ENCODE measurements at regions not wholly inside any gene's neighbourhood (a gene's known extent, or its start where the extent isn't known, plus 50 kb on each side); places are given as distances from the start of the nearest gene placed in this dataset.

DNA sequence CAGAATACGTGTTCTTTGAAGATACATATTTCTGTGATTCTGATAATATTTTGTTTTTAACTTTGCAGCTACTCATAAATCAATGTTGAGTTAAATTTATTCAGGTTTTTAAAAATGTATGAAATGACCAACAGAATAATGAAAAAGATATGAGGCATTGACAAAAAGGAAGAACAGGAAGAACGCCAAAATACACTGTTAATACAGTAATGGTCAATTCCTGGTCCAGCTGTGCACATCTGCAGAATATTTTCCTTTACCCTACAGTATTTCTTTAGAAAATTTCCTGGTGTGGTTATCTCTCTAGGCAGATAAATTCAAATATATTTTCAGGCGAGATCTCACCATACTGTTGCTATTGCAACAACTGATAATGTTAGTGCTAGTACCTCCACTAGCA lies 203.2 kb upstream of the DGKB start:
- FAIRE-seq = no peak
- H3K4me3 ChIP-seq (ENCODE audit: low read depth in 1 of 3, low read length in 3 of 3) = no peak overlapping the region
- no peak overlapping the region for H3K27ac ChIP-seq (ENCODE audit: low read depth in 1 of 3, low read length in 2 of 3)
- 68 to 79% (median 72%) methylated on average over 3 of the region's 3 CpGs for WGBS, 3 donors
- DNase-seq = no peak
- H3K36me3 ChIP-seq (ENCODE audit: control insufficient read depth in 3 of 3, insufficient read depth in 2 of 3, low read depth in 1 of 3, low read length in 3 of 3) = no peaks in the 10 kb centered on the region
- H3K27me3 ChIP-seq (ENCODE audit: control insufficient read depth in 3 of 3, insufficient read depth in 3 of 3, low read length in 3 of 3) = no peaks in the 10 kb centered on the region
- H3K9me3 ChIP-seq (ENCODE audit: control insufficient read depth in 2 of 2, insufficient read depth in 1 of 2, low read depth in 1 of 2, low read length in 1 of 2) = no peaks in the 10 kb centered on the region
- H3K4me1 ChIP-seq (ENCODE audit: control insufficient read depth in 3 of 3, insufficient read depth in 2 of 3, low read depth in 1 of 3, low read length in 2 of 3) = no peaks in the 10 kb centered on the region

DNA sequence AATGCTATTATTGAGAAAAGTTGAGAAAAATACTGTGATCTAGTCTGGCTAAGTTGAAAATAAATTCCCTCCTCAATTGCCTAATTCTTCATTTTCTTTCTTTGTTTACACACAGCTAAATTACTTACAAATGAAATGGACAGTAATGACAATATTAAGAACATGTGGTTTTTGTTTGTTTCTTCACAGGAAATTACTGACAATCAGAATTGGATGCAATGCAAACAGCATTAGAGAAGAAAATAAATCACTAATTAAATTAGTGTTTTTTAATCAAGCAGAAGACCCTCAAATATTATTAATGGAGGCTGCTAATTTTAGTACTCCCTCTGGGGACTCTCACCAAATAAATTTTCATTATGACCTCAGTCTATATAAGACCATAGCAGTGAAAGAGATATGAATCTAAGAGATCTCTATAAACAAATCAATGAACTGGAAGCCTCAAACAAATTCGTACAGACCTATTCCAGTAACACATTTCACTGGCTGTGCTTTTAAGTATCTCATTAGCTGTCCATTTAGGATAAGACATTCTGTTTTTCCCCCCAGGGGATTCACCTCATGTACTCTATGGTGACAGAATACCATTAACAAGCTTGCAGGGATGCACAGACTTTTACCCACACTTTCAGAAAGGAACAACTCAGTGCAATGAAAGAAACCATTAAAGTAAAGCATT lies 202.0 kb upstream of the DGKB start:
- no peak overlapping the region for H3K4me3 ChIP-seq (ENCODE audit: low read depth in 1 of 3, low read length in 3 of 3)
- H3K4me1 ChIP-seq (ENCODE audit: control insufficient read depth in 3 of 3, insufficient read depth in 2 of 3, low read depth in 1 of 3, low read length in 2 of 3) = no peaks in the 10 kb centered on the region
- H3K27me3 ChIP-seq (ENCODE audit: control insufficient read depth in 3 of 3, insufficient read depth in 3 of 3, low read length in 3 of 3) = no peaks in the 10 kb centered on the region
- FAIRE-seq (no peak), DNase-seq (no peak)
- WGBS, 3 donors = 29 to 44% (median 32%) methylated on average over 1 of the region's 1 CpG
- no peaks in the 10 kb centered on the region for H3K36me3 ChIP-seq (ENCODE audit: control insufficient read depth in 3 of 3, insufficient read depth in 2 of 3, low read depth in 1 of 3, low read length in 3 of 3)
- no peak overlapping the region for H3K27ac ChIP-seq (ENCODE audit: low read depth in 1 of 3, low read length in 2 of 3)
- no peaks in the 10 kb centered on the region for H3K9me3 ChIP-seq (ENCODE audit: control insufficient read depth in 2 of 2, insufficient read depth in 1 of 2, low read depth in 1 of 2, low read length in 1 of 2)

DNA sequence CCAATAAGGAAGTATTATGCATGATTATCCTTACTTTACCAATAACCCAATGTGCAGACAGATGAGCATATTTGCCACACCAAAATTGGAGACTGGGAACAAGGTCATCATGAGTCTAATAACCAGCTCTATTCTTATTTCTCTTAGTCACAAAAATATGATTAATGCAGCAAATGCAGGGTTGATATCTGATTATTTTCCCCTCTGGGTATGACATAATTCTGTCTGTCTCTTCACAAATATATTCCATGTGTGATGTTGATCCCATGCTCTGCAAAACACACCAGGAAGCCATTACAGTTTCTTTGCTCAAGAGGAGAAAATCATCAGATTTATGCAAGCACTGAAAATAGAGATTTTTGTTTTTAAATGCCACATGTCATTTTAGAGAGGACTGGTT lies 196.5 kb upstream of the DGKB start:
- Histone ChIP-seq H3K9me3 (ENCODE audit: control insufficient read depth in 2 of 2, insufficient read depth in 1 of 2, low read depth in 1 of 2, low read length in 1 of 2) (no peaks in the 10 kb centered on the region), H3K4me1 (ENCODE audit: control insufficient read depth in 3 of 3, insufficient read depth in 2 of 3, low read depth in 1 of 3, low read length in 2 of 3) (no peaks in the 10 kb centered on the region), H3K27ac (ENCODE audit: low read depth in 1 of 3, low read length in 2 of 3) (no peak overlapping the region), H3K4me3 (ENCODE audit: low read depth in 1 of 3, low read length in 3 of 3) (no peak overlapping the region), H3K36me3 (ENCODE audit: control insufficient read depth in 3 of 3, insufficient read depth in 2 of 3, low read depth in 1 of 3, low read length in 3 of 3) (no peaks in the 10 kb centered on the region), H3K27me3 (ENCODE audit: control insufficient read depth in 3 of 3, insufficient read depth in 3 of 3, low read length in 3 of 3) (no peaks in the 10 kb centered on the region)
- no peak for DNase-seq
- FAIRE-seq = no peak

DNA sequence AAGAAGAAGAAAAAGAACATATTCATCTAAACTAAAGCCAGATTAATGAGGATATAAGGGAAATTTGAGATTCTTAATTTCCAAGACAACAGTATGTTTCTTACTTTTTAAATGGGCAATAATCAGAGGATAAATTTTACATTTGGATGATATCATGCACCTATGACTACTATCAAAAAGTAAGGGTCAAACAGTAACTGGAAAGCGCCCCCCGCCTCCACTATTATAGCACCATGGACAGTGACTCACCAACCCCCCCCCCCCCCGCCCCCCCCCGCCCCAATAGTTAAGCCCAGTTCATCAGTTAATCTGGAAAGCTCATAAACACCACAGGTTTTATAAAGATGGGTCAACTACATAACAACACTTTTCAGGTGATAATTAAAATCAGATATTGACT lies 194.3 kb upstream of the DGKB start:
- no peaks in the 10 kb centered on the region for H3K27me3 ChIP-seq (ENCODE audit: control insufficient read depth in 3 of 3, insufficient read depth in 3 of 3, low read length in 3 of 3)
- H3K36me3 ChIP-seq (ENCODE audit: control insufficient read depth in 3 of 3, insufficient read depth in 2 of 3, low read depth in 1 of 3, low read length in 3 of 3) = no peaks in the 10 kb centered on the region
- DNase-seq (no peak), FAIRE-seq (no peak)
- 51 to 73% (median 51%) methylated on average over 4 of the region's 4 CpGs for WGBS, 3 donors
- no peak overlapping the region for H3K27ac ChIP-seq (ENCODE audit: low read depth in 1 of 3, low read length in 2 of 3)
- H3K4me1 ChIP-seq (ENCODE audit: control insufficient read depth in 3 of 3, insufficient read depth in 2 of 3, low read depth in 1 of 3, low read length in 2 of 3) = no peaks in the 10 kb centered on the region
- H3K4me3 ChIP-seq (ENCODE audit: low read depth in 1 of 3, low read length in 3 of 3) = no peak overlapping the region
- H3K9me3 ChIP-seq (ENCODE audit: control insufficient read depth in 2 of 2, insufficient read depth in 1 of 2, low read depth in 1 of 2, low read length in 1 of 2) = no peaks in the 10 kb centered on the region

DNA sequence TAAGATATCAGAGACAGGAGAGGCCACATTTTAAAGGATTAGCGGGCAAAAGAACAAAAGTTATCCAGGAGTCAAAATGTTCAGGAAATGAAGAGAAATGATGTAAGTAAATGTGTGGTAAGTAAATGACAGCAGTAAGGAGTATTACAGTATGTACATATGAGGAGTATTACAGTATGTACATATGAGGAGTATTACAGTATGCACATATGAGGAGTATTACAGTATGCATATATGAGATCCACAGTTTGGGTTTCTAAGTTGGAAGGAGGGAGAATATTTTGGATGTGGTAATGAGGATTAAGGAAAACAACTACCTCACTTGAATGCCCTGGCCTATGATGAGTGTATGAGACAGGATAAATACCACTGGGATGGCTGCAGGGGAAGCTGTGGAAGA lies 192.4 kb upstream of the DGKB start:
- H3K36me3 ChIP-seq (ENCODE audit: control insufficient read depth in 3 of 3, insufficient read depth in 2 of 3, low read depth in 1 of 3, low read length in 3 of 3) = no peaks in the 10 kb centered on the region
- H3K4me1 ChIP-seq (ENCODE audit: control insufficient read depth in 3 of 3, insufficient read depth in 2 of 3, low read depth in 1 of 3, low read length in 2 of 3) = no peaks in the 10 kb centered on the region
- FAIRE-seq (no peak), DNase-seq (no peak)
- no peak overlapping the region for H3K27ac ChIP-seq (ENCODE audit: low read depth in 1 of 3, low read length in 2 of 3)
- H3K9me3 ChIP-seq (ENCODE audit: control insufficient read depth in 2 of 2, insufficient read depth in 1 of 2, low read depth in 1 of 2, low read length in 1 of 2) = no peaks in the 10 kb centered on the region
- no peak overlapping the region for H3K4me3 ChIP-seq (ENCODE audit: low read depth in 1 of 3, low read length in 3 of 3)
- 88 to 100% (median 93%) methylated on average over 1 of the region's 1 CpG for WGBS, 3 donors
- no peaks in the 10 kb centered on the region for H3K27me3 ChIP-seq (ENCODE audit: control insufficient read depth in 3 of 3, insufficient read depth in 3 of 3, low read length in 3 of 3)

DNA sequence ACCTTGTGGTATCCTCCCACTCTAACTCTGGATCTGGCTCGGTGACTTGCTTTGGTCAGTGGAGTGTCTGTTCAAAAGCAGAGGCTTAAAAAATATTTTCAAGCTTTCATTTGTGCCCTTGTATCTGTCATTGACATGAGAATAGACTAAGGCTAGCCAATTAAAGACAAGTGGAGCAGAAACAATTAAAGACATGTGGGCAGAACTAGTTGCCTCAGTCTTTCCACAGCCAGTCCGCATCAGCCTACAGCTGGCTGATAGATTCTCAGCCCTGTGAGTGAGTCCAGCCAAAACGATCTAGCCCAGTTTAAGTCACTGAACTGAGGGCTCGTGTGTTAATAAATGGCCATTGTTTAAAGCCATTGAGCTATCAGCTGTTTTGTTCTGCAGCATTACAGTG lies 185.2 kb upstream of the DGKB start:
- DNase-seq (no peak), FAIRE-seq (no peak)
- no peak overlapping the region for H3K27ac ChIP-seq (ENCODE audit: low read depth in 1 of 3, low read length in 2 of 3)
- no peaks in the 10 kb centered on the region for H3K36me3 ChIP-seq (ENCODE audit: control insufficient read depth in 3 of 3, insufficient read depth in 2 of 3, low read depth in 1 of 3, low read length in 3 of 3)
- H3K27me3 ChIP-seq (ENCODE audit: control insufficient read depth in 3 of 3, insufficient read depth in 3 of 3, low read length in 3 of 3) = no peaks in the 10 kb centered on the region
- H3K9me3 ChIP-seq (ENCODE audit: control insufficient read depth in 2 of 2, insufficient read depth in 1 of 2, low read depth in 1 of 2, low read length in 1 of 2) = no peaks in the 10 kb centered on the region
- H3K4me3 ChIP-seq (ENCODE audit: low read depth in 1 of 3, low read length in 3 of 3) = no peak overlapping the region
- H3K4me1 ChIP-seq (ENCODE audit: control insufficient read depth in 3 of 3, insufficient read depth in 2 of 3, low read depth in 1 of 3, low read length in 2 of 3) = no peaks in the 10 kb centered on the region
- WGBS, 3 donors = 65 to 75% (median 66%) methylated on average over 4 of the region's 4 CpGs

DNA sequence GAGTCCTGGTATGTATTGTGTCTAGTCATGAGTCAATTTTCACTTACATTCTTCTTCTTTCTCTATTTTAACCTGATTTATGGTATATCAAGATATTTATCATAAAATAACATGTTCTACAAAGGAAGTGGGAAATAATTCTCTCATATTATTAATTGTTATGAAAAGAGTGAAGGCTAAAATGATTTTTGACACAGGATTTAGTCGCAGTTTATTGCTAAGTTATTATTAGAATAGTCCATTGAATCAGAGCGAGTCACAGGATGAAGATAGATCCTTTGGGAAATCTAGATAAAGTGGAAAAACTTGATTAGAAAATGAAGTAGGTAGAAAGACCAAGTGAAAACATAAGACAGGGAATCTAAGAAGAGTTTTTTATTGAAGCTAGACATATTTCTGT lies 184.3 kb upstream of the DGKB start:
- no peak for FAIRE-seq

DNA sequence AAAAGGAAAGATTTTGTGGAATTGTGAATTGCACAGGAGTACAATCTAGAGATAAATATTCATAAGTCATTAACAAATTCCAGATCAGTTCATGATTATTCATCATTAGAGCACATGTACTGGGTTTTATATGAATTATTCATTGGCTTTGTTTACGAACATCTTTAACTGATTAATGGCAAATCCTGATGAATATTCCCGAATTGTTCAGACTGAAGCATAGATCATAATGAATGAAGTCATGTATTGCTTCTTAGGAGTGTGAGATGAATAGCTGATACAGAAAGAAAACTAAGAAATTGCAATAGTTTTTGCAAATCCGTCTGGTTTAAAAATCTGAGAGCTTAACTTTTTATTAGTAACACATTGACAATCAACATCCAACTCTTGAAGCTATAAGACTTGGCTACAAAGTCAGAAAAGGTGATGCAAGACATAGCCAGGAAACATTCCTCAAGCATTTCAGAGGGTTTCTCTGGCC lies 183.6 kb upstream of the DGKB start:
- H3K9me3 ChIP-seq (ENCODE audit: control insufficient read depth in 2 of 2, insufficient read depth in 1 of 2, low read depth in 1 of 2, low read length in 1 of 2) = no peaks in the 10 kb centered on the region
- DNase-seq (no peak), FAIRE-seq (no peak)
- H3K27ac ChIP-seq (ENCODE audit: low read depth in 1 of 3, low read length in 2 of 3) = no peak overlapping the region
- H3K27me3 ChIP-seq (ENCODE audit: control insufficient read depth in 3 of 3, insufficient read depth in 3 of 3, low read length in 3 of 3) = no peaks in the 10 kb centered on the region
- no peak overlapping the region for H3K4me3 ChIP-seq (ENCODE audit: low read depth in 1 of 3, low read length in 3 of 3)
- H3K36me3 ChIP-seq (ENCODE audit: control insufficient read depth in 3 of 3, insufficient read depth in 2 of 3, low read depth in 1 of 3, low read length in 3 of 3) = no peaks in the 10 kb centered on the region
- WGBS, 3 donors = 56 to 81% (median 73%) methylated on average over 3 of the region's 3 CpGs
- H3K4me1 ChIP-seq (ENCODE audit: control insufficient read depth in 3 of 3, insufficient read depth in 2 of 3, low read depth in 1 of 3, low read length in 2 of 3) = no peaks in the 10 kb centered on the region

More for the DNA sequence above, 184.3 kb upstream of the DGKB start:
- no peak for DNase-seq
- H3K27ac ChIP-seq (ENCODE audit: low read depth in 1 of 3, low read length in 2 of 3) = no peak overlapping the region
- no peaks in the 10 kb centered on the region for H3K36me3 ChIP-seq (ENCODE audit: control insufficient read depth in 3 of 3, insufficient read depth in 2 of 3, low read depth in 1 of 3, low read length in 3 of 3)
- no peaks in the 10 kb centered on the region for H3K27me3 ChIP-seq (ENCODE audit: control insufficient read depth in 3 of 3, insufficient read depth in 3 of 3, low read length in 3 of 3)
- WGBS, 3 donors = 62 to 67% (median 65%) methylated on average over 2 of the region's 2 CpGs
- H3K9me3 ChIP-seq (ENCODE audit: control insufficient read depth in 2 of 2, insufficient read depth in 1 of 2, low read depth in 1 of 2, low read length in 1 of 2) = no peaks in the 10 kb centered on the region
- H3K4me1 ChIP-seq (ENCODE audit: control insufficient read depth in 3 of 3, insufficient read depth in 2 of 3, low read depth in 1 of 3, low read length in 2 of 3) = no peaks in the 10 kb centered on the region
- H3K4me3 ChIP-seq (ENCODE audit: low read depth in 1 of 3, low read length in 3 of 3) = no peak overlapping the region

DNA sequence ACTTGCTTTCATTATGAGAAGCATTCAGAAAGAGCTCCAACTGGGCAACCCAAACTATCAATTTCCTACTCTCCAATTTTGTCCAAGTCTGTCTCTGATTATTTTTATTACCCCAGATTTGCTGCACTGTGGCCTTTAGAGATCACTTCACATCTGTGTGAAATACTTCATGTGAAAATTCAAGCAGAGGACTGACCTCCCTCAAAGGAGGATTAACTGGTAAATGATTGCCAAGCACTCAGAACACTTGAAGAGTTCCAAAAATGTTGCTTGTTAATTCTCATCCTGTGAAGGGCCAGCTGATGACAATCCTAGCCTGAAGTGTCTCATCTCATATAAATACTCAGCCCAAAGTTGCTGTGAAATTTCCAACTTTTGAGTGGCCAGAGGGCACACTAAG lies 182.8 kb upstream of the DGKB start:
- Histone ChIP-seq H3K4me3 (ENCODE audit: low read depth in 1 of 3, low read length in 3 of 3) (no peak overlapping the region), H3K36me3 (ENCODE audit: control insufficient read depth in 3 of 3, insufficient read depth in 2 of 3, low read depth in 1 of 3, low read length in 3 of 3) (no peaks in the 10 kb centered on the region), H3K9me3 (ENCODE audit: control insufficient read depth in 2 of 2, insufficient read depth in 1 of 2, low read depth in 1 of 2, low read length in 1 of 2) (no peaks in the 10 kb centered on the region), H3K27me3 (ENCODE audit: control insufficient read depth in 3 of 3, insufficient read depth in 3 of 3, low read length in 3 of 3) (no peaks in the 10 kb centered on the region), H3K27ac (ENCODE audit: low read depth in 1 of 3, low read length in 2 of 3) (no peak overlapping the region), H3K4me1 (ENCODE audit: control insufficient read depth in 3 of 3, insufficient read depth in 2 of 3, low read depth in 1 of 3, low read length in 2 of 3) (no peaks in the 10 kb centered on the region)
- FAIRE-seq (no peak), DNase-seq (no peak)

Measured in small intestine (tissue), 7 donors.